MG63 (cell line): ENCODE measurements at regions not wholly inside any gene's neighbourhood (a gene's known extent, or its start where the extent isn't known, plus 50 kb on each side); places are given as distances from the start of the nearest gene placed in this dataset.

Source experiments
- DNase-seq: peaks from one replicate; pipeline ENCODE4 v3.0.0-alpha.2; 2020
- H3K27me3 ChIP-seq: fragments of 250-450 bp; sonication (Bioruptor Pico); 2 replicates; pipeline ENCODE4 v1.5.1; 2020; ENCODE audit warnings: mild to moderate bottlenecking, moderate library complexity
- H3K36me3 ChIP-seq: fragments of 250-450 bp; sonication (Bioruptor Pico); 2 replicates; pipeline ENCODE4 v1.5.1; 2020; ENCODE audit warnings: mild to moderate bottlenecking, moderate library complexity
- H3K4me3 ChIP-seq: fragments of 250-450 bp; sonication (Bioruptor Pico); 2 replicates; pipeline ENCODE4 v1.5.1; 2020; ENCODE audit warnings: mild to moderate bottlenecking, moderate library complexity
- H3K9me3 ChIP-seq: fragments of 250-450 bp; sonication (Bioruptor Pico); 2 replicates; pipeline ENCODE4 v1.5.1; 2020; ENCODE audit warnings: mild to moderate bottlenecking, moderate library complexity

GRCh38 chr16:80377096-80377956 is 163.5 kb upstream of the DYNLRB2 start:
- no peaks in the 10 kb centered on the region for H3K9me3 ChIP-seq
- DNase-seq, result no peak
- H3K27me3 ChIP-seq, result no peaks in the 10 kb centered on the region
- no peak overlapping the region for H3K4me3 ChIP-seq
- H3K36me3 ChIP-seq, result no peaks in the 10 kb centered on the region

GRCh38 chr16:80375973-80376372 is 164.8 kb upstream of the DYNLRB2 start:
- Histone ChIP-seq H3K9me3 (no peaks in the 10 kb centered on the region), H3K4me3 (no peak overlapping the region), H3K36me3 (no peaks in the 10 kb centered on the region), H3K27me3 (no peaks in the 10 kb centered on the region)
- DNase-seq, result peak; percentile 27

- DNase-seq, result no peak
- Histone ChIP-seq H3K27me3 (no peaks in the 10 kb centered on the region), H3K36me3 (no peaks in the 10 kb centered on the region), H3K4me3 (no peak overlapping the region), H3K9me3 (no peaks in the 10 kb centered on the region)
Measured at GRCh38 chr16:80375513-80375912, 165.3 kb upstream of the DYNLRB2 start.

DNA sequence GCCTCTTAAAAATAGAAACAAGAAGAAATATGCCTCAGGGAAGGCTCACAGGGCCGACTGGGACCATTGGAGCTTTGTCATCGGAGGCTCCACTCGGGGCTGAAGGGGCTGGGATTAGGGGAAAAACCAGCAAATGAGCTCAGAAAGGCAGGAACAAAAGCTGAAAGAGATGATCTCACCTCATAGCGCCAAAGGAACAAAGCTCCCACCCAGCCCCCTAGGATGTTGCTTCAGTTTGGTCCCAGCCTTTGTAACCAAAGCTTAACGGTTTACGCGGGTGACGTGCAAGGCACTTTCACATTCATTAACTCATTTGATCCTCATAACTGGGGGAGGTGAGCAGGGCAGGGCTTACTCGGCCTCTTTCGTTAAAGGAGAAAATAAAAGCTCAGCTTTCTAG is 168.5 kb upstream of the DYNLRB2 start:
- no peaks in the 10 kb centered on the region for H3K36me3 ChIP-seq
- no peaks in the 10 kb centered on the region for H3K9me3 ChIP-seq
- H3K4me3 ChIP-seq, result no peak overlapping the region
- H3K27me3 ChIP-seq, result no peaks in the 10 kb centered on the region
- no peak for DNase-seq

DNA sequence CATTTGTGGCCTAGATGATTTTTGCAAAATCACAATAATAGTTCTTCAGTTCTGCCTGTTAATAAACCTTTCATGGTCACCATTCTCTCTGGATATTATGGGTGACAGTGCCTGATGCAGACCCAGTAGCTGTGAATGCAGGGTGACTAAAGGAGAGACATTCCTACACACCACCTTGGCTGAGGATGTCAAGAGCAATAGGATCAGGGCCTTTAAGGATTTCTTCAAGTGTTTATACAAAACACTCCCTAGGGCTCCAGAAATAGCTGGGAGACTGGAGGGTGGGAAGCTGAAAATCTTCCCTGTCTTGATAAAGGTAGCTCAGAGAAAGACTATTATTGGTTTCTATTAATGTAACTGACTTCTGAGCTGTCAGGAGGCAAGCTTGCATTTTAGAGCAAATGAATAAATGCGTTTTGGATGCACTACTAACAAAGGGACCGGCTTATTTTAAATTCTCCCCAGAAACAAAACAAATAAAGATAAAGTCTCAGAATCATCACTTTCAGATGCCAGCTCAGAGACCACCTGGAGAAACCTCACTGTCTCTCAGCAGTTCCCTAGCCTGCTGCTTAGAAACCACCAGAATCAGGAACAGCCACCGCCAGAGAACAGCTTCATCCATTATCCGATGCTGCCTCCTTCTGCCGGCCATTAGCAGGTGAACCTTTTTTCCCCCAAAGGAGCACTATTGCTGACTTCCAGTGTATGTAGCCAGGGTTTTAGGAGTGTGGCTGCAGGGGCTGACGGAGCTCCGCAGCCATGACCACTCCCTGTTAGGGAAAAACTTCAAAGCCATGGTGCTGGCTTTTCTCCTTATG is 171.4 kb upstream of the DYNLRB2 start:
- no peaks in the 10 kb centered on the region for H3K9me3 ChIP-seq
- no peaks in the 10 kb centered on the region for H3K36me3 ChIP-seq
- no peak for DNase-seq
- H3K27me3 ChIP-seq, result no peaks in the 10 kb centered on the region
- no peak overlapping the region for H3K4me3 ChIP-seq

DNA sequence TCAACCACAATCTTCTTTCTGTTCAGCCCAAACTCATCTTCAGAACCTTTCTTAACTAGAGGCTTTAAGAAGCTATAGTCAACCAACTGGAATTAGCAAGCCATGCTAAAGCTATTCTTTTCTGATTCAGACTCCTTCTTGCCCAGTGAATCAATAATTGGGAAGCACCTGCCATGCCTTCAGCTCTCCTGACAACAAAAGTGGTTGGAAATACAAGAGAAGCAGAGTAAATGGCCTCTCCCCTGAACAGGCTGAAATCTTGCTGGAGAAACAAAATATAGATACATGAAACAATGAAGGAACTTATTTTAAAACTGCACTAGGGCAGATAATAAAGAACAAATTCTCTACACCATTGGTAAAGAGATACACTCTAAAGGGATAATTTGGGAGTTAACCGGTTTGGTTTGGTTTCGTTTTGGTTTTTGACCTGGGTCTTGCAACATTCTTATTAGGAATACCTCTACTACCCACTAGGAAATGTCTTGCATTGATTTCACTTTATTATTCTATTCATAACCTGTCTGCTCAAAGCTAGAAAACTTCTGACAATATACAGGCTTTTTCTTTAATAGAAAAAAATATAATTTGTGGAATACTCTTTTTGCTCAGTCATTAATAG is 173.6 kb upstream of the DYNLRB2 start:
- Histone ChIP-seq H3K4me3 (no peak overlapping the region), H3K36me3 (no peaks in the 10 kb centered on the region), H3K9me3 (no peaks in the 10 kb centered on the region), H3K27me3 (no peaks in the 10 kb centered on the region)
- DNase-seq, result no peak

DNA sequence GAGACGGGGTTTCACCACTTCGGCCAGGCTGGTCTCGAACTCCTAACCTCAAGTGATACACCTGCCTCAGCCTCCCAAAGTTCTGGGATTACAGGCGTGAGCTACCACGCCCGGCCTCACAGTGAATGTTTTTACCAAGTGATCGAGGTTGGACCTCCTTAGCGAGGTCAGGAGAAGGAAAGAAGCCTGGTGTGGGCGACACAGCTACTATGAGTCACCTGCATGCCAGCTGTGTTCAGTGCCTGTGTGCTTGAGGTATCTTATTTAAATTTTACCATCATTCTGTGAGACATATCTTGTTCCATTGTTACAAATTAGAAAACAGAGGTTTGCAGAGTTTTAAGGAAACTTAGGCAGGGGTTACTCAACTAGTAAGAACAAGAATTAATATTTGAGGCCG is 174.8 kb upstream of the DYNLRB2 start:
- no peak overlapping the region for H3K4me3 ChIP-seq
- H3K9me3 ChIP-seq, result no peaks in the 10 kb centered on the region
- no peaks in the 10 kb centered on the region for H3K27me3 ChIP-seq
- DNase-seq, result peak; percentile 19
- no peaks in the 10 kb centered on the region for H3K36me3 ChIP-seq

DNA sequence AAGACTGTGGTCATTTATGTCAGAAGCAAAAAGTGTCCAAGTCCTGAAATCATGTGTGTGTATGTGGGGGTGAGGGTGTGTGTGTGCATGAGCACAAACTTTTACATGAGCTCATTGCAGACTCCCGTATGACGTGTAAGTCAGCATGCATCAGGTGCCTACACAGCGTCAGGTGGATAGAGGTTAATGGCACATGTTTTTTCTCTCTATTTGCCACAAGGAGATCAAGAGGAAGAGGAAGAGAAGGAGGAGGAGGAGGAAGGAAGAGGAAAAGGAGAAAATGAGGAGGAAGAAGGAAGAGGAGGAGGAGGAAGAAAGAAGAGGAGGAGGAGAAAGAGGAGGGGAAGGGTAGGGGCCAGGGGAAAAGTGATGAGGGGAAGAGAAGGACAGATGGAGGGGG is 178.0 kb upstream of the DYNLRB2 start:
- Histone ChIP-seq H3K36me3 (no peaks in the 10 kb centered on the region), H3K4me3 (no peak overlapping the region), H3K9me3 (no peaks in the 10 kb centered on the region), H3K27me3 (no peaks in the 10 kb centered on the region)
- no peak for DNase-seq

DNA sequence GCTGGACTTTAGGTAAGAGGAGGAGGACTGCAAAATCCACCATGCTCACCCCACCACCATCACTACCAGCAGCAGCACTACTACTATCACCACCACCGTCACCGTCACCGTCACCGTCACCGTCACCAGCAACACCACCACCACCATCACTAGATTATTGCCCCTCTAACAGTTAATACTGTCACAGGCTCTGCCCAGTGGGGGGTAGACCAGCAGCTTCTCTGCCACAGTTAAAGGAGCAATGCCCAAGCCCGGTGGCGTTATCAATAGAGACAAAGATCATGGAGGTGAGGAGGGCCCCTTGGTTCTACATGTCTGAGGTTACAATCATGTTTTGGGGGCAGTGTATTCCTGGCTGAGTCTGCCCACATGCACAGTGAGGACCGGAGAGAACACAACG is 184.4 kb upstream of the DYNLRB2 start:
- H3K36me3 ChIP-seq, result no peaks in the 10 kb centered on the region
- no peak for DNase-seq
- no peak overlapping the region for H3K4me3 ChIP-seq
- H3K27me3 ChIP-seq, result no peaks in the 10 kb centered on the region
- H3K9me3 ChIP-seq, result no peaks in the 10 kb centered on the region

DNA sequence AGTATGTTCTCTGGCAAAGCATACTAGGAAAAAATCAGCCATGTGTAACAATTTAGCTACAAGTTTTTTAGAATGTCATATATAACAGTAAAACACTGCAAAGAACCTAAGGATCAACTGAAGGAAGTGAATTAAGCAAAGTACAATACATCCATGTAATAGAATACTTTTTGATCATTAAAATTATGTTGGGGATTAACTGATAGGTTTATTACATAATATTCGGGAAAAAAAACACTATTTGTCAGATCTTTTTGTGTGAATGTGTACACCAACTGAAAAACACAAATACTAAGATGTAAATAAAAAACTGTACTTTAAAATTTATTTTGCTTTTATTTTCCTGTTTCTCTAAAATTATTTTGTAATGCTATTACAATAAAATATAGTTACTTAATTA is 185.5 kb upstream of the DYNLRB2 start:
- no peaks in the 10 kb centered on the region for H3K36me3 ChIP-seq
- no peak for DNase-seq
- H3K4me3 ChIP-seq, result no peak overlapping the region
- no peaks in the 10 kb centered on the region for H3K27me3 ChIP-seq
- H3K9me3 ChIP-seq, result no peaks in the 10 kb centered on the region

DNA sequence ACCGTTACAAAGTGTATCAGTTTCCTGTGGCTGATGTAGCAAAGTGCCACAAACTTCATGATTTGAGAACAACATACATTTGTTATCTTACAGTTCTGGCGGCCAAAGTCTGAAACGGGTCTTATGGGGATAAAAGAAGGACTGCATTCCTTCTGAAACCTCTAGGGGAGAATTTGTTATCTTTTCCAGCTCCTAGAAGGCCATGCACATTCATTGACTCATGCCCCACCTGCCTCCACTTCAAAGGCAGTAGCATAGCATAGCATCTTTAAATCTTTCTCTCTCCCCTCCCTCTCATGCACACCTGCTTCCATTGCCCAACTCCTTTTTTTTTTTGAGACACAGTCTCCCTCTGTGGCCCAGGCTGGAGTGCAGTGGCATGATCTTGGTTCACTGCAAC is 190.7 kb upstream of the DYNLRB2 start:
- Histone ChIP-seq H3K36me3 (no peaks in the 10 kb centered on the region), H3K9me3 (no peaks in the 10 kb centered on the region), H3K27me3 (no peaks in the 10 kb centered on the region), H3K4me3 (no peak overlapping the region)
- DNase-seq, result no peak

DNA sequence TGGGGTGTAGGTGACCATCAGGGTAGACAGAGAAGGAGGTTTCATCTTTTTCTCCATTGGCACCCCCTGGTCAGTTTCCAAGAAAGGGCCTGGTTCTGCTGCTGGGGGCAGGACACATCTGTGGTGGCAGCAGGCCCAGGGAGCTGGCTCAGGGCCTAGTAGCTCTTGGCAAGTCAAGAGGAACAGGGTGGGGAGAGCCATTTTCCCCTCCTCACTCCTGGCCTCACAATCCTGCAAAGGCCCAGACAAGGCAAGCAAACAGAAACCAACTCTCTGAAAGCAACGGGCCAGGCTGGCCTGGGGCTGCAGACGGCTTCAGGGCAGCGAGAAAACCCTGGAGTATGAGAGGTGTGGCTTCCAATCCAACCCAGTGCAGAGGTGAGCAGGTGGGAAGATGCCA is 192.9 kb upstream of the DYNLRB2 start:
- Histone ChIP-seq H3K36me3 (no peaks in the 10 kb centered on the region), H3K27me3 (no peaks in the 10 kb centered on the region), H3K9me3 (no peaks in the 10 kb centered on the region), H3K4me3 (no peak overlapping the region)
- DNase-seq, result peak; percentile 49

GRCh38 chr16:80347002-80347401 is 193.8 kb upstream of the DYNLRB2 start:
- Histone ChIP-seq H3K27me3 (no peaks in the 10 kb centered on the region), H3K4me3 (no peak overlapping the region), H3K9me3 (no peaks in the 10 kb centered on the region), H3K36me3 (no peaks in the 10 kb centered on the region)
- DNase-seq, result no peak

DNA sequence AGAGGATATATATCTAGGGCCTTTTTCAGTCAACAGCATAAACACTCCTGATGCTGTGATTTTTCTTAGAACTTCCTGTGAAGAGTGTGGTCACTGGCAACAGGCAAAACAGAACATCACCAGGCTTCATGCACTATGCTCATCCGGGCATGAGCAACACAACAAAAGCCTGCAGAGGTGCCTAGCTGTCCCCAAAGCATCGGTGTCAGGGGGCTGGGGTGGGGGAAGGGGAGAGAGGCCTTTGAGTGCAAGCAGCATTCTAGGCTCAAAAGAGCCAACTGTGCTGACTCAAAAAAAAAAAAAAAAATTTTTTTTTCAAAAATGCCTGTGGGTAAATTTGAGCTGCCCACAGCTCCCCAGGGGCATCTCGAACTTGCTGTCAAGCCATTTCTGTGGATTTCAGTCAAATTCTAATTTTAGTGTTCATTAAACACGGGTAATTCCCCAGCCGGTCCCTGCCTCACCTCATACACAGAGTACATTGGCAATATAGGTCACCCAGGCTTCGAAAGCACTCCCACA is 194.6 kb upstream of the DYNLRB2 start:
- Histone ChIP-seq H3K27me3 (no peaks in the 10 kb centered on the region), H3K36me3 (no peaks in the 10 kb centered on the region), H3K4me3 (no peak overlapping the region), H3K9me3 (no peaks in the 10 kb centered on the region)
- DNase-seq, result no peak

GRCh38 chr16:80345701-80346100 is 195.1 kb upstream of the DYNLRB2 start:
- Histone ChIP-seq H3K36me3 (no peaks in the 10 kb centered on the region), H3K4me3 (no peak overlapping the region), H3K9me3 (no peaks in the 10 kb centered on the region), H3K27me3 (no peaks in the 10 kb centered on the region)
- no peak for DNase-seq

DNA sequence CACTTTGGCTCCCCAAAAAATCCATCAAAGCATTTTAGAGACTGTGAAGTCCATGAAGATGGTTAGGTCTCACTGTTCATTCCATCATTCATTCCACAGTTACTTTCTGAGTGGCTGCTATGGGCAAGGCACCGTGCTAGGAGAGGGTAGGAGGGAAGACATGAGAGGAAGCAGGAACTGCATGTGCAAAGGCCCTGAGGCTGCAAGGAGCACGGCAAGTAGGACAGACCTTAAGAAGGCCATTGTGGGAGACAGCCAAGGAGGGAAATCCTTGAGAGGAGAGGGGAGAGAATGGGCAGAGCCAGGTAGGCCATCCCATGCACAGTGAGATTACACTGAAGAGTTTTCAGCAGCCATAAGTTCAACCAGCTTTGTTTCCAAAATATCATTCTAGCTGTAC is 196.2 kb upstream of the DYNLRB2 start:
- no peaks in the 10 kb centered on the region for H3K27me3 ChIP-seq
- no peak overlapping the region for H3K4me3 ChIP-seq
- no peaks in the 10 kb centered on the region for H3K36me3 ChIP-seq
- no peaks in the 10 kb centered on the region for H3K9me3 ChIP-seq
- no peak for DNase-seq

GRCh38 chr16:80341263-80341662 is 199.5 kb upstream of the DYNLRB2 start:
- Histone ChIP-seq H3K36me3 (no peaks in the 10 kb centered on the region), H3K4me3 (no peak overlapping the region), H3K27me3 (no peaks in the 10 kb centered on the region), H3K9me3 (no peaks in the 10 kb centered on the region)
- DNase-seq, result no peak
